ENCODE measurements at regions not wholly inside any gene's neighbourhood (a gene's known extent, or its start where the extent isn't known, plus 50 kb on each side); places are given as distances from the start of the nearest gene placed in this dataset.

DNA sequence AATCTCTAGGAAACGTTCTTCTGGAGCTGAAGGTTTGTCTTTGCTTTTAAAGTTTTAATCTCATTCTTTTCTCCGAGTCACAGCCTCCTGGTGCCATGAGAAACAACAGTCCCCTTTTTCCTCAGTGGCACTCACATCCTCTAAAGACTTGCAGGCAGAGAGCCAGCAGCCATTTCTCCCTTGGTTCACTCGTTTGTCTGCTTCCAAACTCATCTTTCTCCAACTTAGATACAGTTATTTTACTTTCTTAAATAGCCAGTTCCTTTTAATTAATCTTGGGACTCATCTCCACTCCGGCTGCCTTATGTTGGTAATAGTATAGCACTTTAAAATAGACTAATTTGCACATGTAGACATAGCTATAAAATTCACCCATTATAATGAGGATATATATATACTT is 555.2 kb downstream of the FGF9 start:
- H3K9me3 ChIP-seq (ENCODE audit: control insufficient read depth in 1 of 2, insufficient read depth in 1 of 2, low read depth in 1 of 2, low read length in 2 of 2), result no peaks in the 10 kb centered on the region
- BruUV-seq (replicated peaks), result no TSS peak
- H2AFZ ChIP-seq (ENCODE audit: low read depth, low read length, poor library complexity, severe bottlenecking), result no peak overlapping the region
- H3K4me3 ChIP-seq (replicated peaks in 1 of 2; ENCODE audit: low read depth in 1 of 2, low read length in 2 of 2), result no peak overlapping the region
- intact Hi-C loops (cut with micrococcal nuclease), result no loop called here
- ChIA-PET RAD21 (ENCODE audit: low non-redundant PET in 1 of 2, low total read pairs in 2 of 2, uncharacterized antibody in 2 of 2, unreplicated experiment in 2 of 2) (no interaction called here), POLR2A (no interaction called here), CTCF (no interaction called here)
- no peak for ATAC-seq
- H3K4me2 ChIP-seq (ENCODE audit: low read length), result no peak overlapping the region
- DNase-seq (ENCODE audit: low read depth, low spot score), result no peak
- TF ChIP-seq ZFX (IDR thresholded peaks at IDR 0.05) (no peak), REST (IDR thresholded peaks at IDR 0.05; ENCODE audit: low read depth) (no peak), SIN3A (IDR thresholded peaks at IDR 0.05; ENCODE audit: low read depth) (no peak), ELF1 (IDR thresholded peaks at IDR 0.05; ENCODE audit: borderline replicate concordance, low read depth) (no peak), JUND (IDR thresholded peaks at IDR 0.05) (no peak), FOSL1 (IDR thresholded peaks at IDR 0.05; ENCODE audit: low read depth) (no peak), YY1 (IDR thresholded peaks at IDR 0.05; ENCODE audit: extremely low read depth, insufficient replicate concordance, low read depth, low read length) (no peak), POLR2A (IDR thresholded peaks at IDR 0.05; ENCODE audit: borderline replicate concordance, extremely low read depth, insufficient read depth, insufficient read length) (no peak), SRF (IDR thresholded peaks at IDR 0.05; ENCODE audit: low read depth) (no peak), RAD21 (IDR thresholded peaks at IDR 0.05; ENCODE audit: low read depth) (no peak), CBX3 (IDR thresholded peaks at IDR 0.05; ENCODE audit: low read depth) (no peak), EZH2phosphoT487 (IDR thresholded peaks at IDR 0.05; ENCODE audit: borderline replicate concordance) (no peak), TCF7L2 (IDR thresholded peaks at IDR 0.05; ENCODE audit: borderline replicate concordance, extremely low read depth, insufficient read depth, insufficient read length) (no peak), CEBPB (IDR thresholded peaks at IDR 0.05; ENCODE audit: low read depth) (no peak), POLR2AphosphoS5 (IDR thresholded peaks at IDR 0.05; ENCODE audit: low read depth, low read length) (no peak)
- TF ChIP-seq, protein P1, sequence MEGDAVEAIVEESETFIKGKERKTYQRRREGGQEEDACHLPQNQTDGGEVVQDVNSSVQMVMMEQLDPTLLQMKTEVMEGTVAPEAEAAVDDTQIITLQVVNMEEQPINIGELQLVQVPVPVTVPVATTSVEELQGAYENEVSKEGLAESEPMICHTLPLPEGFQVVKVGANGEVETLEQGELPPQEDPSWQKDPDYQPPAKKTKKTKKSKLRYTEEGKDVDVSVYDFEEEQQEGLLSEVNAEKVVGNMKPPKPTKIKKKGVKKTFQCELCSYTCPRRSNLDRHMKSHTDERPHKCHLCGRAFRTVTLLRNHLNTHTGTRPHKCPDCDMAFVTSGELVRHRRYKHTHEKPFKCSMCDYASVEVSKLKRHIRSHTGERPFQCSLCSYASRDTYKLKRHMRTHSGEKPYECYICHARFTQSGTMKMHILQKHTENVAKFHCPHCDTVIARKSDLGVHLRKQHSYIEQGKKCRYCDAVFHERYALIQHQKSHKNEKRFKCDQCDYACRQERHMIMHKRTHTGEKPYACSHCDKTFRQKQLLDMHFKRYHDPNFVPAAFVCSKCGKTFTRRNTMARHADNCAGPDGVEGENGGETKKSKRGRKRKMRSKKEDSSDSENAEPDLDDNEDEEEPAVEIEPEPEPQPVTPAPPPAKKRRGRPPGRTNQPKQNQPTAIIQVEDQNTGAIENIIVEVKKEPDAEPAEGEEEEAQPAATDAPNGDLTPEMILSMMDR (IDR thresholded peaks at IDR 0.05 in 2 of 3, conservative IDR thresholded peaks at IDR 0.05 in 1 of 3; ENCODE audit: borderline replicate concordance in 1 of 3, insufficient read depth in 1 of 3, low read depth in 2 of 3, low read length in 2 of 3), result no peak
- TF ChIP-seq, protein P2, sequence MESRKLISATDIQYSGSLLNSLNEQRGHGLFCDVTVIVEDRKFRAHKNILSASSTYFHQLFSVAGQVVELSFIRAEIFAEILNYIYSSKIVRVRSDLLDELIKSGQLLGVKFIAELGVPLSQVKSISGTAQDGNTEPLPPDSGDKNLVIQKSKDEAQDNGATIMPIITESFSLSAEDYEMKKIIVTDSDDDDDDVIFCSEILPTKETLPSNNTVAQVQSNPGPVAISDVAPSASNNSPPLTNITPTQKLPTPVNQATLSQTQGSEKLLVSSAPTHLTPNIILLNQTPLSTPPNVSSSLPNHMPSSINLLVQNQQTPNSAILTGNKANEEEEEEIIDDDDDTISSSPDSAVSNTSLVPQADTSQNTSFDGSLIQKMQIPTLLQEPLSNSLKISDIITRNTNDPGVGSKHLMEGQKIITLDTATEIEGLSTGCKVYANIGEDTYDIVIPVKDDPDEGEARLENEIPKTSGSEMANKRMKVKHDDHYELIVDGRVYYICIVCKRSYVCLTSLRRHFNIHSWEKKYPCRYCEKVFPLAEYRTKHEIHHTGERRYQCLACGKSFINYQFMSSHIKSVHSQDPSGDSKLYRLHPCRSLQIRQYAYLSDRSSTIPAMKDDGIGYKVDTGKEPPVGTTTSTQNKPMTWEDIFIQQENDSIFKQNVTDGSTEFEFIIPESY (IDR thresholded peaks at IDR 0.05; ENCODE audit: extremely low read depth, insufficient replicate concordance, low read length), result no peak
- TF ChIP-seq, protein P3, sequence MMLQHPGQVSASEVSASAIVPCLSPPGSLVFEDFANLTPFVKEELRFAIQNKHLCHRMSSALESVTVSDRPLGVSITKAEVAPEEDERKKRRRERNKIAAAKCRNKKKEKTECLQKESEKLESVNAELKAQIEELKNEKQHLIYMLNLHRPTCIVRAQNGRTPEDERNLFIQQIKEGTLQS (IDR thresholded peaks at IDR 0.05), result no peak
- TF ChIP-seq, protein P4, sequence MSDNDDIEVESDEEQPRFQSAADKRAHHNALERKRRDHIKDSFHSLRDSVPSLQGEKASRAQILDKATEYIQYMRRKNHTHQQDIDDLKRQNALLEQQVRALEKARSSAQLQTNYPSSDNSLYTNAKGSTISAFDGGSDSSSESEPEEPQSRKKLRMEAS (IDR thresholded peaks at IDR 0.05), result no peak
- no peaks in the 10 kb centered on the region for H3K27me3 ChIP-seq (ENCODE audit: insufficient read depth, low read length)
- H3K79me2 ChIP-seq (ENCODE audit: insufficient read depth, low read length), result no peaks in the 10 kb centered on the region
- H3K27ac ChIP-seq (ENCODE audit: low read depth, low read length), result no peak overlapping the region
- H3K36me3 ChIP-seq (ENCODE audit: control insufficient read depth in 1 of 2, insufficient read depth in 2 of 2, low read length in 2 of 2), result no peaks in the 10 kb centered on the region
- no peaks in the 10 kb centered on the region for H3K4me1 ChIP-seq (ENCODE audit: control insufficient read depth in 1 of 2, insufficient read depth in 2 of 2, low read length in 2 of 2)
- H4K20me1 ChIP-seq (ENCODE audit: insufficient read depth), result no peaks in the 10 kb centered on the region
- no peaks in the 10 kb centered on the region for H3K9me2 ChIP-seq (ENCODE audit: insufficient read depth)
- no peak overlapping the region for H3K9ac ChIP-seq (ENCODE audit: low read length)

All from HCT116 (cell line).